ENCODE measurements at regions not wholly inside any gene's neighbourhood (a gene's known extent, or its start where the extent isn't known, plus 50 kb on each side); places are given as distances from the start of the nearest gene placed in this dataset.

DNA sequence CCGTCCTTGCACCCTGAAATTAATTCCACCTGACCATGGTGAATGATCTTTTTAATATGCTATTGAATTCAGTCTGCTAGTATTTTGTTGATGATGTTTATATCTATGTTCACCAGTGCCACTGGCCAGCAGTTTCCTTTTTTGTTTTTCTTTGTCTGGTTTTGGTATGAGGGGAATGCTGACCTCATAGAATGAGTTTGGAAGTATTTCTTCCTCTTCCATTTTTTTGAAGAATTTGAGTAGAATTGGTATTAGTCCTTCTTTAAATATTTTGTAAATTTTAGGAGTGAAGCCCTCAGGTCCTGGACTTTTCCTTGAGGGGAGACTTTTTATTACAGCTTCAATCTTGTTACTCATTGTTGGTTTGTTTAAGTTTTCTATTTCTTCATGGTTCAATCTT lies 231.6 kb downstream of the MRPL39 start:
- no peak for DNase-seq

DNA sequence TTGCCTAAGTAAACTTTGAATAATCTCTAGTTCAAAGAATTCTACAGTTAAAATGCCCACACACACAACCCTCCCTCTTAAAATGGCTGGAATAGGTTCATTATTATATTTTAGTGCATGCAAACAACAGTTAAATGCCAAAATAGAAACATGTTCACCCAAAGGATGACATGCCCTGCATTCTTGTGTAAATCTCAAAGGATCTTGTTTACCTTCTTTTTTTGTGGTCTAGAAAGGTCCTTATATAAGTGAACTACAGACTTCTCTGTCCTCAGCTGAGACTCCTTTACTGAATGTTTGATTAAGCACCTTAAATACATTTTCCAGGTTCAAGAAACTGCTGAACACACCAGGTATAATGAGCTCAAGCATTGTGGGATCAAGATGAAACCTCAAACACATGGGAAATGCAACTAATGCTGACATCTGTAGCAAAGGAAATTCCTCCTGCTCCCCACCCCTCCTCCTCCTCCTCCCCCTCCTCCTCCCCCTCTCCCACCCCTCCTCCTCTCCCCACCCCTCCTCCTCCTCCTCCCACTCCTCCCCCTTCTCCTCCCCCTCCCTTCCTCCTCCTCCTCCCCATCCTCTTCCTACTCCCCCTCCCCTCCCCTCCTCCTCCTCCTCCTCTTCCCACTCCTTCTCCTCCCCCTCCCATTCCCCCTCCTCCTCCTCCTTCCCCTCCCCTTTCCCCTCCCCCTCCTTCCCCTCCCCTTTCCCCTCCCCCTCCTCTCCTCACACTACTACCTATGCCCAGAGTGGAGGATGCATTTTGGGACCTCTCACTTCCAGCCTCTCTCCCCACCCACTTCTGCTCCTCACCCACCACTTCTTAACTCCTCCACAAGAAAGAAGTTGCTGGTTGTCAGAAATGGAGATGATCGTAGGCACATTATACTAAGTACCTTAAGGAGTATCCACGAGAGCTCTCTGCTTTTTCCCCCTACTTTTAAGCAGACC lies 233.9 kb downstream of the MRPL39 start:
- DNase-seq, result no peak

GRCh38 chr21:25371841-25372425 lies 235.3 kb downstream of the MRPL39 start:
- DNase-seq, result no peak

DNA sequence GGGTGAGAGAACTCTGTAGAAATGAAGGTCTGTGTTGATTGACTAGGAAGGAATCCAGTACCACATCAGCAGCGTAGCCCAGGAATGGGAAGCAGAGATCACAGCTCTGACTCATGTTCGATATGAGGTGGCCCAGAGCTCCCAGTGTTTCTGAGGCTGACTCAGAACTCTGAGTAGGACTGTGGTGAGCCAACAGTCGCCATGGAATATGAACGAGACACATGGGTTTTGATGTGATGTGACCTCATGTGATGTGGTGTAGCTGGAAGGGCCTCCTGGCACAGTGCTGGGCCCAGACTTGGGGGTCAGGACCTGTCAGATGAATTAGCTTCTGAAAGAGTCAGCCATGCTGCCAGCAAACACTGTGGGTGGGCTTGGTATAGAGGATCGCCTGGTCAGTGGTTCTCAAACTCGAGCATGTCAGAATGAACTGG lies 237.0 kb downstream of the MRPL39 start:
- DNase-seq, result no peak

DNA sequence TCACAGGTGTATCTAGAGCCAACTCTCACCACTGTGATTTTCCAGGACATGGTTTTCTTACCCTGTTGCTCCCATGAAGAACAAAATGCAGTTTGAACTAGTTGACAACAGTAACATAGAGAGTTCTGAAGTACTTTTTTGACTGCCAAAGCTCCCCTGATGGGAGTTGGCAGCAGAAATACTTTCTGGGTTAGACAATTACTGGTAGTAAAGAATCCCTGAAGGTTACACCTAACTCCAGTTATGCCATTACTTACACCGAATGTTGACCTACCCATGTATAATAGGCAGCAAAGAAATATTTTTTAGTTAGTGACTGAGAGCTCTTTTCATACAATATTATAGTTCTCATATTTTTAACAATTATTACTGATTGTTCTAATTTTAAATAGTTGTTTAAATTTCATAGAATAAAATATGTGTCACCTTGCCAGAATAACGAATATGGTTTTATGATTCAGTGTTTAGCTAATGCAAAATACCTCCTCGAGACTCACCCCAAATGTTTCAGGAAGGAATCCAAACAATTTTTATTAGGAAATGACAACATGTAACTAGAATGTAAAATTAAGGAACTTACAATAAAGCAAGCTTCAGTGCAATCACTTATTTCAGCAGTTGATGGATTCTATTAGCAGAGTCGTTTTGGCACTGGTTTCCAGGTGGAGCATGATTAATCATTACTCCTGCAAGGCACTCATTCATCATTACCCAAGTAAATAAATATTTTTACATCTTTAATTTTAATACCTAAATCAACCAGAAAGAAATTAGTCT lies 237.6 kb downstream of the MRPL39 start:
- DNase-seq, result no peak

DNA sequence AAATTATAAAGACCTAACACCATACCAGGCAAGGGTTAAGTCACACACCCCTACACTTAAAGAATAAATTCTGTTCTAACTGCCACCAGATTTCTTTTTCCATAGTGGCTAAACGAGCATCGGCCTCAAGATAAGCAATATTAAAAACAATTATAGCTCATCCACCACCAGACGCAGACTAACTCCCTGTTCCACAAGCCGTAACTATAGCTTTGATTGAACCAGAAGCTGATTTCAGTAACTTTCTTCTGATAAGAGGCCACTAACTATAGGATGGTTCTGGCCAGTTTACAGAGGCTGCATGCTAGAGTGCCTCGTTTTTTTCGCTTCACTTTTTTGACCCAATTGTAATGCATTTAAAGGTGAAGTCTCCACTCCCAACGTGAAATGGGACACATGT lies 238.8 kb downstream of the MRPL39 start:
- no peak for DNase-seq

DNA sequence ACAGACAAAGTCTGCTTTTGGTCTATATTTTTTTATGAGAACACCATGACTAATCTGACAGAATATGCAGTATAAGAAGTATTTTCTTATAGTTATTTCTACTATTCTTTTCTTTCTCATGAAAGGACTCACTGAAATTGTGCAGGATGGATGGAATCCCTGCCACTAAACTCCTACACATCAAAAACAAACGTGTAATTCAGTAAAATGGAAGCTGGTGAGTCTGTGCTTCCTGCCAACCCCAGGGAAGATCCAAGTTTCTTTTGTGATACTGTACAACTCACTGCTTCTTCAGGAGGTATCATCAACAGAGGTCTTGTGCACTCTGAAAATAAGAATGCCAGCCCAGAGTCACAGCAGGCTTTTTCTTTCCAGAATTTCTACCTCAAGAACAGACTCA lies 241.2 kb downstream of the MRPL39 start:
- DNase-seq, result no peak

DNA sequence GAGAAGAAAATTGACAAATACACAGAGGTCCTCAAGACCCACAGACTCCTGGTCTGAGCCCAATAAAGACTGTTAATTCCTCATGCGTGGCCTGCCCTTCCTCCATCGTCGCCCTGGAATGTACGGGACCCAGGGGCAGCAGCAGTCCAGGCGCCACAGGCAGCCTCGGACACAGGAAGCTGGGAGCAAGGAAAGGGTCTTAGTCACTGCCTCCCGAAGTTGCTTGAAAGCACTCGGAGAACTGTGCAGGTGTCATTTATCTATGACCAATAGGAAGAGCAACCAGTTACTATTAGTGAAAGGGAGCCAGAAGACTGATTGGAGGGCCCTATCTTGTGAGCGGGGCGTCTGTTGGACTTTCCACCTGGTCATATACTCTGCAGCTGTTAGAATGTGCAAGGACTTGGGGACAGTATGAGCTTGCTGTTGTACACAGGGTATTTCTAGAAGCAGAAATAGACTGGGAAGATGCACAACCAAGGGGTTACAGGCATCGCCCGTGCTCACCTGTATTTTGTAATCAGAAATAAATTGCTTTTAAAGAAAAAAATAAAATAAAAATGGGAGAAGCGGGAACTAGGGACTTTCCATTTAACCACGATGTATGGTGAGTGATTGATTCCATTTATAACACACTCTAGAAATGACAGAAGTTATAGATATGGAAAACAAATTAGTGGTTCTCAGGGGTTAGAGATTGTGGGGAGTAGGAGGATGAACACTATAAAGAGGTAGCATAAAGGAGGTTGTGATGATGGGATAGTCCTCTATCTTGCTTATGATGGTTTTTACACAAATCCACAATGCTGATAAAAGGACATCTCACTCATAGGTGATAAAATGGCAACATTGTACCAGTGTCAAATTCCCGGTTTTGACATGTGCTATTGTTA lies 244.7 kb downstream of the MRPL39 start:
- no peak for DNase-seq

GRCh38 chr21:25361765-25362164 lies 245.5 kb downstream of the MRPL39 start:
- DNase-seq, result no peak

DNA sequence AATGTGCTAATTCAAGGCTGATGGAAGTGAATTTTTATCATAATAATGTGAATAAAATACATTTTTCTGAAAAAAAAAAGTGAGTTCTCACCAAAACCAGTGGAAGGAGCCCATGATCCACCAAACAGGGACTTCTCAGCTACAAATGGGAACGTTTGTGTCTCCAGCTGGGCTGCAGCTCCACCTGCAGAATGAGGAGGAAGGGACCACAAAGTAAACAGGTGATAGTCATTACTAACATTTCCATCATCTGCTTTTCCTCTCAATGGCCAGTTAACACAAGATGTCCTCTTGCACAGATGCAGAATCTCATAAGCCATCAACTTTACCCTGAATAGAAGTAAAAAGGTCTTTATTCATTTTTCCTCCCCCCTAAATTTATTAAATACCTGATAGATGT lies 246.2 kb downstream of the MRPL39 start:
- DNase-seq, result no peak

- no peak for DNase-seq
Measured at GRCh38 chr21:25360593-25360992, 246.7 kb downstream of the MRPL39 start.

DNA sequence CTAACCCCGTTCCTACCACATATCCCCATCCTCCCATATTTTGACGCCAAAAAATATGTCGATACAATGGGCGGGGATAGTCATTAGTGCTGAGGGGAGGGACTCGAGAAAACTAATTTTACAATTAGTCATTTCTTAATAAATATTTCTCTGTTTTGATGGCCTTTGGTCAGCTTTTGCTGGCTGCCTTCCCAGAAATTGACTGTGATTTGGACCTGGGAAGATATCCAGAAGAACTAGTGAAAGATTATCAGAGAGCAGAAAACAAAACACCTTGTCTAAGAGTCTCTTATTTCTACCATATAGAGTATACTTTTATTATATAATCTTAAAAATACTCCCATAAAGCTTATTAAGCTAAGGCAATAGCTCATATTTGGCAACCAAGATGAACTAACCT lies 247.6 kb downstream of the MRPL39 start:
- no peak for DNase-seq

- no peak for DNase-seq
Measured at GRCh38 chr21:25350056-25350455, 257.2 kb downstream of the MRPL39 start.

DNA sequence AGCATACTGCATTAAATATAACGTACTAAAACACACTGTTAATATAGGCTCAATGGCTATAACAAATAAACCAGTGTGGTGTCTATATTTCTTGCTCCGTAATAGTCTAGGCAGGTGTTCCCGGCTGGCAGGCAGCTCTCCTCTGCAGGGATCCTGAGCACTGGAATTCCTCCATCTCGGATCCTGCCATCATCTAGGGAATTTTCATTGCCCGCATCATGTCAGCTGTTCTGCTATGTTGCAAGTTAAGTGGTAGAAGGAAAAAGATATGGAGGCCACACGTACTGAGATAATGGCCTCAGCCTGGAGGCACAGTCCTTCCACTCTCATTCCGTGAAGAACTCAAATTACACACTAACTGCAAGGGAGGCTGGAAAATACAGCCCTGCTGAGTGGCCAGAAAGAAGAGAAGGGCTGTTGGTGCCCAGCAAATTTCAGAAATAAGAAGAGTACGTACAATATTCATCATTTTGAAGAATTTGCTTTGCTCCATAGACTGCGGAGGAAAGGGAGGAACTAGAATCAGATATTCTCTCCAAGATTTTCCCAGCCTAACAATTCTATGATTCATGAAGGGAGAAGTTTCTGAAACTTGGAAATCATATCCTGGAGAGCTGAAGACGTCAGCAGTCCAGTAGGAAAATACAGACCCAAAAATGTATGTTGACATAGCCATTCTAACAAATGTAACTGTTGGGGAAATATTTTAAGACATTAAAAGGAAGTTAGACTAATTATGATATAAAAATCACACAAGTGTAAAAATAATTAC lies 263.3 kb downstream of the MRPL39 start:
- DNase-seq, result no peak

DNA sequence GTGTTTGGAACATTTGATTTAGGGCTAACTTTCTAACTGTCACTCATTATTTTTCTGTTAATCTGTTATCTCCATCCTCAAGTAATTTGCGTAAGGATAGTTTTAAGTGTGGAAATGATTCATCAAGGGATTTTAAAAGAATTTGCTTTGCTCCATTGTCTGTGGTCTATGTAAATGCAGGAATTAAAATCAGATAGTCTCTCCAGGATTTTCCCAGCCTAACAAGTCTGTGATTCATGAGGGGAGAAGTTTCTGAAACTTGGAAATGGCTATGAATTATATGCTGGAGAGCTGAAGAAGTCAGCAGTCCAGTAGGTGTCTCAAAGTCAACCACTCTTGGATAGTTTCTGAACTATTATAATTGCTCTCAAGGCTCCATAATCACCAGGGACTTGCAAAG lies 264.5 kb downstream of the MRPL39 start:
- no peak for DNase-seq

GRCh38 chr21:25341981-25342380 lies 265.3 kb downstream of the MRPL39 start:
- DNase-seq, result no peak

DNA sequence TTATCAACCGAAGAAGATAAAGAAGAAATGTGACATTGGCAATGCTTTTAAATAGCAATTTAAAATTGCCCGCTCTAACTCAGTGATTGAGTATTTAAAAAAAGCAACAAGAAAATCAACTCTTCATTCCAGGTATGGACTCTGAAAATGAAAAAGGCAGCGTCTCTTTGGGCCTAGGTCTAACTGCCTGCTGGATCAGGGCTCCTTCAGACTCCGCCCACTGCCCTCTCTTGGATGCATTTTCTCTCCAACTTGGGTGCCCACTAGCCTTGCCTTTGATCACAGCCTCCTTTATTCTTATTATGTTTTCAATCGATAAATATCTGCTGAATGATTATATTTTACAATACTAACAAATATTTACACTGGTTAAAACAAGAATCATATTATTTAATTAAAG lies 268.9 kb downstream of the MRPL39 start:
- DNase-seq, result no peak

- DNase-seq, result no peak
Measured at GRCh38 chr21:25334046-25334730, 273.1 kb downstream of the MRPL39 start.

GRCh38 chr21:25331286-25331685 lies 276.0 kb downstream of the MRPL39 start:
- DNase-seq, result no peak

DNA sequence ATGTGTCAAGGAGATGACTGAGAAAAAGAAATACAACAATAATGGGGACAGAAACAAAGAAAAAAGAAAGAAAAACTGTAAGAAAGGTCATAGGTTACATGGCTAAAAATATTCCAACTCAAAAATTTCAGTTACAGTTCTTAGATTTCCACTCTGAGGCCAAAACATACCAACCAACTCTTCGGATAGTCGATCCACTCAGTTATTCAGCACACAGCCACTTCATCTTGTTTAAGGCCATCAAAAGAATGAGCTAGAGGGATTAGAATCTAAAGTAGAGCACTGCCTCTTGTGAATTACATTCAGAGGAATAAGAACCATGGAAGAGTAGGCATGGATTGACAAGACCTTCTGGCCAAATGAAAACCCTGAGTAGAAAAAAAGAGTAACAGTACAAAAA lies 277.0 kb downstream of the MRPL39 start:
- no peak for DNase-seq

DNA sequence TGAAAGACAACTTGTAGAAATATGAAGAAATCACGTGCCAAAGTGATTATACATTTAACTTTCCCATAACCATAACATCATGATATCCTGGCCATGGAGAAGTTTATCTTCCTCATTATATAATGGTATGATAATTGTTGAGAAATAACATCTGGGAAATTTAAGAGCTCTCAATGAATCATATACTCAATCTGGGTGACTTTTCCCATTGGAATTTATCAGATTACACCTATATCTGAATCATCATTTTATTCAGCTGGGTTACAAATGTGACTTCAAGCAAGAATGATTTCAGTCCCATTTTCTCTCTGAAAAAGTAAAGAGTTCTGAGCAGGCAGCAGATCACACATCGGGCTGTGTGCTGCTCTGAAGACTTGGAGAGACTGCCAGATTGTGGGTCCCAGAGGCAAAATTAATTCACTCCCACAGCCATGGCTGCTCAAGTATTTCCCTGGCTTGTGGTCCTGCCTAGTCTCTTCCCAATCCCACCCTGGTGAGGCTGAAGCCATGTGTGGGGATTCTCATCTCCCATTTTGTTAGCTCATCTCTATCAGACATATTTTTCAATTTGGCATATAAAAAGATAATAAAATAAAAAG lies 278.0 kb downstream of the MRPL39 start:
- no peak for DNase-seq

Data from NCI-H2029 treated with DMSO at 0.1 percent for 48 hours (cell line).